ENCODE measurements at regions not wholly inside any gene's neighbourhood (a gene's known extent, or its start where the extent isn't known, plus 50 kb on each side); places are given as distances from the start of the nearest gene placed in this dataset.

DNA sequence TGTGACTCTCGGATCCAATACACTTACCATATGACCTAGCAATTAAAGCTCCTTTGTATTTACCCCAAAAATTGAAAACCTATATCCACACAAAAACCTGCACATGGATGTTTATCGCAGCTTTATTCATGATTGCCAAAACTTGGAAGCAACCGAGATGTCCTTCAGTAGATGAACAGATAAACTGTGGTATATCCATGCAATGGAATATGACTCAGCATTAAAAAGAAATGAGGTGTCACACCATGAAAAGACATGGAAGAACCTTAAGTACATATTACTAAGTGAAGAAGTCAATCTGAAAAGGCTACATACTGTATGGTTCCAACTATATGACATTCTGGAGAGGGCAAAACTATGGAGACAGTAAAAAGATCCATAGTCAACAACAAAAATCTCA is 82.0 kb upstream of the PHF24 start:
- H2AFZ ChIP-seq: no peak overlapping the region
- DNase-seq (ENCODE audit: low spot score) (no peak), ATAC-seq (no peak)
- H3F3A ChIP-seq (replicated peaks; ENCODE audit: low read depth): no peaks in the 10 kb centered on the region
- H3K4me3 ChIP-seq: no peak overlapping the region
- no peaks in the 10 kb centered on the region for H3K36me3 Mint-ChIP-seq (ENCODE audit: low read depth)
- TF ChIP-seq, protein P1, sequence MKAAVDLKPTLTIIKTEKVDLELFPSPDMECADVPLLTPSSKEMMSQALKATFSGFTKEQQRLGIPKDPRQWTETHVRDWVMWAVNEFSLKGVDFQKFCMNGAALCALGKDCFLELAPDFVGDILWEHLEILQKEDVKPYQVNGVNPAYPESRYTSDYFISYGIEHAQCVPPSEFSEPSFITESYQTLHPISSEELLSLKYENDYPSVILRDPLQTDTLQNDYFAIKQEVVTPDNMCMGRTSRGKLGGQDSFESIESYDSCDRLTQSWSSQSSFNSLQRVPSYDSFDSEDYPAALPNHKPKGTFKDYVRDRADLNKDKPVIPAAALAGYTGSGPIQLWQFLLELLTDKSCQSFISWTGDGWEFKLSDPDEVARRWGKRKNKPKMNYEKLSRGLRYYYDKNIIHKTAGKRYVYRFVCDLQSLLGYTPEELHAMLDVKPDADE (IDR thresholded peaks at IDR 0.05): no peak
- no peak for TF ChIP-seq POLR2AphosphoS5 (IDR thresholded peaks at IDR 0.05; ENCODE audit: low read depth)
- TF ChIP-seq, protein P2, sequence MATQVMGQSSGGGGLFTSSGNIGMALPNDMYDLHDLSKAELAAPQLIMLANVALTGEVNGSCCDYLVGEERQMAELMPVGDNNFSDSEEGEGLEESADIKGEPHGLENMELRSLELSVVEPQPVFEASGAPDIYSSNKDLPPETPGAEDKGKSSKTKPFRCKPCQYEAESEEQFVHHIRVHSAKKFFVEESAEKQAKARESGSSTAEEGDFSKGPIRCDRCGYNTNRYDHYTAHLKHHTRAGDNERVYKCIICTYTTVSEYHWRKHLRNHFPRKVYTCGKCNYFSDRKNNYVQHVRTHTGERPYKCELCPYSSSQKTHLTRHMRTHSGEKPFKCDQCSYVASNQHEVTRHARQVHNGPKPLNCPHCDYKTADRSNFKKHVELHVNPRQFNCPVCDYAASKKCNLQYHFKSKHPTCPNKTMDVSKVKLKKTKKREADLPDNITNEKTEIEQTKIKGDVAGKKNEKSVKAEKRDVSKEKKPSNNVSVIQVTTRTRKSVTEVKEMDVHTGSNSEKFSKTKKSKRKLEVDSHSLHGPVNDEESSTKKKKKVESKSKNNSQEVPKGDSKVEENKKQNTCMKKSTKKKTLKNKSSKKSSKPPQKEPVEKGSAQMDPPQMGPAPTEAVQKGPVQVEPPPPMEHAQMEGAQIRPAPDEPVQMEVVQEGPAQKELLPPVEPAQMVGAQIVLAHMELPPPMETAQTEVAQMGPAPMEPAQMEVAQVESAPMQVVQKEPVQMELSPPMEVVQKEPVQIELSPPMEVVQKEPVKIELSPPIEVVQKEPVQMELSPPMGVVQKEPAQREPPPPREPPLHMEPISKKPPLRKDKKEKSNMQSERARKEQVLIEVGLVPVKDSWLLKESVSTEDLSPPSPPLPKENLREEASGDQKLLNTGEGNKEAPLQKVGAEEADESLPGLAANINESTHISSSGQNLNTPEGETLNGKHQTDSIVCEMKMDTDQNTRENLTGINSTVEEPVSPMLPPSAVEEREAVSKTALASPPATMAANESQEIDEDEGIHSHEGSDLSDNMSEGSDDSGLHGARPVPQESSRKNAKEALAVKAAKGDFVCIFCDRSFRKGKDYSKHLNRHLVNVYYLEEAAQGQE (IDR thresholded peaks at IDR 0.05; ENCODE audit: unreplicated experiment): no peak
- TF ChIP-seq, protein P3, sequence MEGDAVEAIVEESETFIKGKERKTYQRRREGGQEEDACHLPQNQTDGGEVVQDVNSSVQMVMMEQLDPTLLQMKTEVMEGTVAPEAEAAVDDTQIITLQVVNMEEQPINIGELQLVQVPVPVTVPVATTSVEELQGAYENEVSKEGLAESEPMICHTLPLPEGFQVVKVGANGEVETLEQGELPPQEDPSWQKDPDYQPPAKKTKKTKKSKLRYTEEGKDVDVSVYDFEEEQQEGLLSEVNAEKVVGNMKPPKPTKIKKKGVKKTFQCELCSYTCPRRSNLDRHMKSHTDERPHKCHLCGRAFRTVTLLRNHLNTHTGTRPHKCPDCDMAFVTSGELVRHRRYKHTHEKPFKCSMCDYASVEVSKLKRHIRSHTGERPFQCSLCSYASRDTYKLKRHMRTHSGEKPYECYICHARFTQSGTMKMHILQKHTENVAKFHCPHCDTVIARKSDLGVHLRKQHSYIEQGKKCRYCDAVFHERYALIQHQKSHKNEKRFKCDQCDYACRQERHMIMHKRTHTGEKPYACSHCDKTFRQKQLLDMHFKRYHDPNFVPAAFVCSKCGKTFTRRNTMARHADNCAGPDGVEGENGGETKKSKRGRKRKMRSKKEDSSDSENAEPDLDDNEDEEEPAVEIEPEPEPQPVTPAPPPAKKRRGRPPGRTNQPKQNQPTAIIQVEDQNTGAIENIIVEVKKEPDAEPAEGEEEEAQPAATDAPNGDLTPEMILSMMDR (conservative IDR thresholded peaks at IDR 0.05; ENCODE audit: low read depth in 2 of 2): no peak
- no peak for TF ChIP-seq EZH2phosphoT487 (IDR thresholded peaks at IDR 0.05; ENCODE audit: unreplicated experiment)
- TF ChIP-seq STAT1 (IDR thresholded peaks at IDR 0.05; ENCODE audit: unreplicated experiment): no peak
- TF ChIP-seq, protein P4, sequence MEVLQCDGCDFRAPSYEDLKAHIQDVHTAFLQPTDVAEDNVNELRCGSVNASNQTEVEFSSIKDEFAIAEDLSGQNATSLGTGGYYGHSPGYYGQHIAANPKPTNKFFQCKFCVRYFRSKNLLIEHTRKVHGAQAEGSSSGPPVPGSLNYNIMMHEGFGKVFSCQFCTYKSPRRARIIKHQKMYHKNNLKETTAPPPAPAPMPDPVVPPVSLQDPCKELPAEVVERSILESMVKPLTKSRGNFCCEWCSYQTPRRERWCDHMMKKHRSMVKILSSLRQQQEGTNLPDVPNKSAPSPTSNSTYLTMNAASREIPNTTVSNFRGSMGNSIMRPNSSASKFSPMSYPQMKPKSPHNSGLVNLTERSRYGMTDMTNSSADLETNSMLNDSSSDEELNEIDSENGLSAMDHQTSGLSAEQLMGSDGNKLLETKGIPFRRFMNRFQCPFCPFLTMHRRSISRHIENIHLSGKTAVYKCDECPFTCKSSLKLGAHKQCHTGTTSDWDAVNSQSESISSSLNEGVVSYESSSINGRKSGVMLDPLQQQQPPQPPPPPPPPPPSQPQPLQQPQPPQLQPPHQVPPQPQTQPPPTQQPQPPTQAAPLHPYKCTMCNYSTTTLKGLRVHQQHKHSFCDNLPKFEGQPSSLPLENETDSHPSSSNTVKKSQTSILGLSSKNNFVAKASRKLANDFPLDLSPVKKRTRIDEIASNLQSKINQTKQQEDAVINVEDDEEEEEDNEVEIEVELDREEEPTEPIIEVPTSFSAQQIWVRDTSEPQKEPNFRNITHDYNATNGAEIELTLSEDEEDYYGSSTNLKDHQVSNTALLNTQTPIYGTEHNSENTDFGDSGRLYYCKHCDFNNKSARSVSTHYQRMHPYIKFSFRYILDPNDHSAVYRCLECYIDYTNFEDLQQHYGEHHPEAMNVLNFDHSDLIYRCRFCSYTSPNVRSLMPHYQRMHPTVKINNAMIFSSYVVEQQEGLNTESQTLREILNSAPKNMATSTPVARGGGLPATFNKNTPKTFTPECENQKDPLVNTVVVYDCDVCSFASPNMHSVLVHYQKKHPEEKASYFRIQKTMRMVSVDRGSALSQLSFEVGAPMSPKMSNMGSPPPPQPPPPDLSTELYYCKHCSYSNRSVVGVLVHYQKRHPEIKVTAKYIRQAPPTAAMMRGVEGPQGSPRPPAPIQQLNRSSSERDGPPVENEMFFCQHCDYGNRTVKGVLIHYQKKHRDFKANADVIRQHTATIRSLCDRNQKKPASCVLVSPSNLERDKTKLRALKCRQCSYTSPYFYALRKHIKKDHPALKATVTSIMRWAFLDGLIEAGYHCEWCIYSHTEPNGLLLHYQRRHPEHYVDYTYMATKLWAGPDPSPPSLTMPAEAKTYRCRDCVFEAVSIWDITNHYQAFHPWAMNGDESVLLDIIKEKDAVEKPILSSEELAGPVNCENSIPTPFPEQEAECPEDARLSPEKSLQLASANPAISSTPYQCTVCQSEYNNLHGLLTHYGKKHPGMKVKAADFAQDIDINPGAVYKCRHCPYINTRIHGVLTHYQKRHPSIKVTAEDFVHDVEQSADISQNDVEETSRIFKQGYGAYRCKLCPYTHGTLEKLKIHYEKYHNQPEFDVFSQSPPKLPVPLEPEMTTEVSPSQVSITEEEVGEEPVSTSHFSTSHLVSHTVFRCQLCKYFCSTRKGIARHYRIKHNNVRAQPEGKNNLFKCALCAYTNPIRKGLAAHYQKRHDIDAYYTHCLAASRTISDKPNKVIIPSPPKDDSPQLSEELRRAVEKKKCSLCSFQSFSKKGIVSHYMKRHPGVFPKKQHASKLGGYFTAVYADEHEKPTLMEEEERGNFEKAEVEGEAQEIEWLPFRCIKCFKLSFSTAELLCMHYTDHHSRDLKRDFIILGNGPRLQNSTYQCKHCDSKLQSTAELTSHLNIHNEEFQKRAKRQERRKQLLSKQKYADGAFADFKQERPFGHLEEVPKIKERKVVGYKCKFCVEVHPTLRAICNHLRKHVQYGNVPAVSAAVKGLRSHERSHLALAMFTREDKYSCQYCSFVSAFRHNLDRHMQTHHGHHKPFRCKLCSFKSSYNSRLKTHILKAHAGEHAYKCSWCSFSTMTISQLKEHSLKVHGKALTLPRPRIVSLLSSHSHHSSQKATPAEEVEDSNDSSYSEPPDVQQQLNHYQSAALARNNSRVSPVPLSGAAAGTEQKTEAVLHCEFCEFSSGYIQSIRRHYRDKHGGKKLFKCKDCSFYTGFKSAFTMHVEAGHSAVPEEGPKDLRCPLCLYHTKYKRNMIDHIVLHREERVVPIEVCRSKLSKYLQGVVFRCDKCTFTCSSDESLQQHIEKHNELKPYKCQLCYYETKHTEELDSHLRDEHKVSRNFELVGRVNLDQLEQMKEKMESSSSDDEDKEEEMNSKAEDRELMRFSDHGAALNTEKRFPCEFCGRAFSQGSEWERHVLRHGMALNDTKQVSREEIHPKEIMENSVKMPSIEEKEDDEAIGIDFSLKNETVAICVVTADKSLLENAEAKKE (CRISPR knock-in tag; IDR thresholded peaks at IDR 0.05): no peak
- no peak for TF ChIP-seq CREB1 (CRISPR knock-in tag; IDR thresholded peaks at IDR 0.05; ENCODE audit: low read depth)
- no peak for TF ChIP-seq NANOG (IDR thresholded peaks at IDR 0.05; ENCODE audit: borderline replicate concordance)
- no peak for TF ChIP-seq JUNB (IDR thresholded peaks at IDR 0.05; ENCODE audit: unreplicated experiment)
- TF ChIP-seq EZH2 (IDR thresholded peaks at IDR 0.05; ENCODE audit: low read depth, unreplicated experiment): no peak
- no peak for TF ChIP-seq ZNF331 (CRISPR knock-in tag; IDR thresholded peaks at IDR 0.05; ENCODE audit: low read depth)
- no peak for TF ChIP-seq ZNF114 (CRISPR knock-in tag; IDR thresholded peaks at IDR 0.05)
- no peak overlapping the region for H3K4me2 ChIP-seq
- no peaks in the 10 kb centered on the region for H4K20me1 ChIP-seq (replicated peaks; ENCODE audit: insufficient read depth)
- no peaks in the 10 kb centered on the region for H3K79me2 ChIP-seq (replicated peaks; ENCODE audit: insufficient read depth)
- H3K27me3 ChIP-seq (ENCODE audit: insufficient read depth): no peaks in the 10 kb centered on the region
- H3K4me1 ChIP-seq (ENCODE audit: insufficient read depth): no peaks in the 10 kb centered on the region
- peaks cover 9% of the 10 kb centered on the region; the same call in 2 of the 3 replicates for H3K9me3 Mint-ChIP-seq
- peaks cover 4% of the 10 kb centered on the region for H3K27me3 Mint-ChIP-seq (ENCODE audit: insufficient read depth, low read depth, poor library complexity)
- no peaks in the 10 kb centered on the region for H3K9me2 ChIP-seq (ENCODE audit: insufficient read depth)
- peak overlapping the region; percentile 6; the same call in 1 of the 2 replicates for H3K27ac Mint-ChIP-seq
- no peak overlapping the region for H3K4me3 Mint-ChIP-seq
- H3K27ac ChIP-seq (ENCODE audit: low read depth): no peak overlapping the region
- no peaks in the 10 kb centered on the region for H3K36me3 ChIP-seq (ENCODE audit: insufficient read depth)
- no peaks in the 10 kb centered on the region for H3K4me1 Mint-ChIP-seq
